Neural cell (in vitro differentiated cells): ENCODE measurements at regions not wholly inside any gene's neighbourhood (a gene's known extent, or its start where the extent isn't known, plus 50 kb on each side); places are given as distances from the start of the nearest gene placed in this dataset.

Experiments used
- H2AFZ ChIP-seq: fragments of 200-600, 300-800 bp; sonication (generic), shearing (Covaris generic); 2 replicates; pipeline ENCODE4 v1.6.0; 2014; ENCODE audit warnings: low read depth, mild to moderate bottlenecking, antibody characterized with exemption, low read length, moderate library complexity
- H3F3A ChIP-seq: fragments of 200-600 bp; shearing (Covaris generic); 2 replicates; pipeline ENCODE4 v1.6.1; 2016; ENCODE audit warnings: mild to moderate bottlenecking, moderate library complexity, mixed read lengths, antibody characterized with exemption, low read length; ENCODE audit not compliant: insufficient read depth, poor library complexity, severe bottlenecking
- H3K27ac ChIP-seq: fragments of 200-600, 300-800 bp; sonication (generic), shearing (Covaris generic); 2 replicates; pipeline ENCODE4 v1.5.1; 2014; ENCODE audit warnings: mild to moderate bottlenecking, low read length, moderate library complexity
- H3K27me3 ChIP-seq: fragments of 300-800, 200-600 bp; sonication (generic), shearing (Covaris generic); 2 replicates; pipeline ENCODE4 v1.6.0; 2014; ENCODE audit warnings: mild to moderate bottlenecking, low read depth, low read length, moderate library complexity; ENCODE audit not compliant: insufficient read depth
- H3K36me3 ChIP-seq: fragments of 300-800, 200-600 bp; sonication (generic), shearing (Covaris generic); 2 replicates; pipeline ENCODE4 v1.5.1; 2014; ENCODE audit warnings: mild to moderate bottlenecking, antibody characterized with exemption, low read length, moderate library complexity; ENCODE audit not compliant: insufficient read depth
- H3K4me2 ChIP-seq: fragments of 300-800, 200-600 bp; sonication (generic), shearing (Covaris generic); 2 replicates; pipeline ENCODE4 v1.6.0; 2014; ENCODE audit warnings: mild to moderate bottlenecking, low read length
- H3K4me3 ChIP-seq: fragments of 300-800, 200-600 bp; sonication (generic), shearing (Covaris generic); 2 replicates; pipeline ENCODE4 v1.5.1; 2014; ENCODE audit warnings: mild to moderate bottlenecking, low read length, moderate library complexity
- H3K79me2 ChIP-seq: fragments of 200-600 bp; shearing (Covaris generic); replicated peaks from 2 replicates; pipeline ENCODE4 v1.6.0; 2014; ENCODE audit warnings: mild to moderate bottlenecking, low read length, moderate library complexity; ENCODE audit not compliant: insufficient read depth
- H3K9ac ChIP-seq: fragments of 300-800, 200-600 bp; sonication (generic), shearing (Covaris generic); 2 replicates; pipeline ENCODE4 v1.6.1; 2016; ENCODE audit warnings: mild to moderate bottlenecking, low read length, mixed read lengths
- H3K9me2 ChIP-seq: fragments of 200-600 bp; shearing (Covaris generic); 2 replicates; pipeline ENCODE4 v1.6.1; 2016; ENCODE audit warnings: mild to moderate bottlenecking, low read length, mixed read lengths; ENCODE audit not compliant: insufficient read depth
- H3K9me3 ChIP-seq: fragments of 200-600, 300-800 bp; sonication (generic), shearing (Covaris generic); 2 replicates; pipeline ENCODE4 v1.6.1; 2016; ENCODE audit warnings: mild to moderate bottlenecking, mixed run types, low read length, moderate library complexity, mixed read lengths
- H4K20me1 ChIP-seq: fragments of 200-600 bp; shearing (Covaris generic); 2 replicates; pipeline ENCODE4 v1.6.1; 2016; ENCODE audit warnings: mild to moderate bottlenecking, mixed run types; ENCODE audit not compliant: insufficient read depth
- EP300 ChIP-seq: fragments of 450-650 bp; conservative IDR thresholded peaks from 2 replicates; pipeline ENCODE4 v1.6.1; 2014; ENCODE audit warnings: antibody characterized with exemption, mild to moderate bottlenecking, moderate library complexity; ENCODE audit not compliant: poor library complexity, severe bottlenecking
- EZH2 ChIP-seq: fragments of 200-600, 300-800 bp; shearing (Covaris generic), sonication (generic); IDR thresholded peaks from 2 replicates; pipeline ENCODE4 v1.6.1; 2014; ENCODE audit warnings: antibody characterized with exemption, low read length, borderline replicate concordance, mild to moderate bottlenecking; ENCODE audit not compliant: insufficient read depth, poor library complexity, severe bottlenecking
- MXI1 ChIP-seq: fragments of 450-650 bp; conservative IDR thresholded peaks from 2 replicates; pipeline ENCODE4 v1.6.1; 2014; ENCODE audit warnings: antibody characterized with exemption, mild to moderate bottlenecking; ENCODE audit not compliant: poor library complexity, severe bottlenecking
- POLR2AphosphoS5 ChIP-seq: IDR thresholded peaks from 2 replicates; pipeline ENCODE4 v1.6.1; 2012
- RAD21 ChIP-seq: fragments of 450-650 bp; conservative IDR thresholded peaks from 2 replicates; pipeline ENCODE4 v1.6.1; 2014; ENCODE audit warnings: antibody characterized with exemption, mild to moderate bottlenecking, moderate library complexity
- SMC3 ChIP-seq: fragments of 450-650 bp; conservative IDR thresholded peaks from 2 replicates; pipeline ENCODE4 v1.6.1; 2014; ENCODE audit warnings: antibody characterized with exemption, mild to moderate bottlenecking, moderate library complexity; ENCODE audit not compliant: poor library complexity
- TAF1 ChIP-seq: IDR thresholded peaks from 2 replicates; pipeline ENCODE4 v1.6.1; 2012; ENCODE audit warnings: low read depth
- TF ChIP-seq, protein P1 (sequence below): fragments of 450-650 bp; IDR thresholded peaks from 2 replicates; pipeline ENCODE4 v1.5.1; 2014; ENCODE audit warnings: antibody characterized with exemption, mild to moderate bottlenecking, moderate library complexity; ENCODE audit not compliant: poor library complexity, severe bottlenecking
- TF ChIP-seq, protein P2 (sequence below): IDR thresholded peaks from 2 replicates; pipeline ENCODE4 v1.6.1; 2012; ENCODE audit warnings: borderline replicate concordance

DNA sequence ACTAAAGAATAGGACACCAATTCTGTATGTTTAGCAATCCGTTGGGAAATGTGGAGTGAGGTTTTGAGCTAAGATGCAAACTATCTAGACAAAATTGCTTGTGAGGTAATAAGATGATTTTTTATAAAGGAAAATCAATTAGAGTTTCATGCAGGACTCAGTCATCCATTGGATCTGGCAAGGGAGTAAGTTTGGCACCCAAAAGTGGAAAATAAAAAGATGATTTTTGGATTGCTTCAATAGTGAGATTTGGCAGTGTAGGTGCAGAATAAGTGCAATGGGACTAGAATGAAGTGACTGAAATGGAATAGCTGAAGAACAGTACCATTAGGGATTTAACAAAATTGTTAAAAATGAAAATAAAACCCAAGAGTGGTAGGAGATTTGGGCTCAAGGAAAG lies 290.5 kb upstream of the EPHA5 start:
- Histone ChIP-seq H3K9ac (no peak overlapping the region), H3F3A (no peaks in the 10 kb centered on the region), H4K20me1 (no peaks in the 10 kb centered on the region), H3K4me3 (no peak overlapping the region), H3K9me2 (no peaks in the 10 kb centered on the region), H3K79me2 (no peaks in the 10 kb centered on the region), H3K36me3 (no peaks in the 10 kb centered on the region), H2AFZ (no peak overlapping the region), H3K9me3 (no peaks in the 10 kb centered on the region), H3K27me3 (no peaks in the 10 kb centered on the region), H3K27ac (no peak overlapping the region), H3K4me2 (no peak overlapping the region)
- TF ChIP-seq, protein P1, sequence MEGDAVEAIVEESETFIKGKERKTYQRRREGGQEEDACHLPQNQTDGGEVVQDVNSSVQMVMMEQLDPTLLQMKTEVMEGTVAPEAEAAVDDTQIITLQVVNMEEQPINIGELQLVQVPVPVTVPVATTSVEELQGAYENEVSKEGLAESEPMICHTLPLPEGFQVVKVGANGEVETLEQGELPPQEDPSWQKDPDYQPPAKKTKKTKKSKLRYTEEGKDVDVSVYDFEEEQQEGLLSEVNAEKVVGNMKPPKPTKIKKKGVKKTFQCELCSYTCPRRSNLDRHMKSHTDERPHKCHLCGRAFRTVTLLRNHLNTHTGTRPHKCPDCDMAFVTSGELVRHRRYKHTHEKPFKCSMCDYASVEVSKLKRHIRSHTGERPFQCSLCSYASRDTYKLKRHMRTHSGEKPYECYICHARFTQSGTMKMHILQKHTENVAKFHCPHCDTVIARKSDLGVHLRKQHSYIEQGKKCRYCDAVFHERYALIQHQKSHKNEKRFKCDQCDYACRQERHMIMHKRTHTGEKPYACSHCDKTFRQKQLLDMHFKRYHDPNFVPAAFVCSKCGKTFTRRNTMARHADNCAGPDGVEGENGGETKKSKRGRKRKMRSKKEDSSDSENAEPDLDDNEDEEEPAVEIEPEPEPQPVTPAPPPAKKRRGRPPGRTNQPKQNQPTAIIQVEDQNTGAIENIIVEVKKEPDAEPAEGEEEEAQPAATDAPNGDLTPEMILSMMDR: no peak
- TF ChIP-seq, protein P2, sequence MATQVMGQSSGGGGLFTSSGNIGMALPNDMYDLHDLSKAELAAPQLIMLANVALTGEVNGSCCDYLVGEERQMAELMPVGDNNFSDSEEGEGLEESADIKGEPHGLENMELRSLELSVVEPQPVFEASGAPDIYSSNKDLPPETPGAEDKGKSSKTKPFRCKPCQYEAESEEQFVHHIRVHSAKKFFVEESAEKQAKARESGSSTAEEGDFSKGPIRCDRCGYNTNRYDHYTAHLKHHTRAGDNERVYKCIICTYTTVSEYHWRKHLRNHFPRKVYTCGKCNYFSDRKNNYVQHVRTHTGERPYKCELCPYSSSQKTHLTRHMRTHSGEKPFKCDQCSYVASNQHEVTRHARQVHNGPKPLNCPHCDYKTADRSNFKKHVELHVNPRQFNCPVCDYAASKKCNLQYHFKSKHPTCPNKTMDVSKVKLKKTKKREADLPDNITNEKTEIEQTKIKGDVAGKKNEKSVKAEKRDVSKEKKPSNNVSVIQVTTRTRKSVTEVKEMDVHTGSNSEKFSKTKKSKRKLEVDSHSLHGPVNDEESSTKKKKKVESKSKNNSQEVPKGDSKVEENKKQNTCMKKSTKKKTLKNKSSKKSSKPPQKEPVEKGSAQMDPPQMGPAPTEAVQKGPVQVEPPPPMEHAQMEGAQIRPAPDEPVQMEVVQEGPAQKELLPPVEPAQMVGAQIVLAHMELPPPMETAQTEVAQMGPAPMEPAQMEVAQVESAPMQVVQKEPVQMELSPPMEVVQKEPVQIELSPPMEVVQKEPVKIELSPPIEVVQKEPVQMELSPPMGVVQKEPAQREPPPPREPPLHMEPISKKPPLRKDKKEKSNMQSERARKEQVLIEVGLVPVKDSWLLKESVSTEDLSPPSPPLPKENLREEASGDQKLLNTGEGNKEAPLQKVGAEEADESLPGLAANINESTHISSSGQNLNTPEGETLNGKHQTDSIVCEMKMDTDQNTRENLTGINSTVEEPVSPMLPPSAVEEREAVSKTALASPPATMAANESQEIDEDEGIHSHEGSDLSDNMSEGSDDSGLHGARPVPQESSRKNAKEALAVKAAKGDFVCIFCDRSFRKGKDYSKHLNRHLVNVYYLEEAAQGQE: no peak
- no peak for TF ChIP-seq EZH2
- TF ChIP-seq RAD21: no peak
- no peak for TF ChIP-seq EP300
- no peak for TF ChIP-seq POLR2AphosphoS5
- no peak for TF ChIP-seq MXI1
- TF ChIP-seq TAF1: no peak
- TF ChIP-seq SMC3: no peak

DNA sequence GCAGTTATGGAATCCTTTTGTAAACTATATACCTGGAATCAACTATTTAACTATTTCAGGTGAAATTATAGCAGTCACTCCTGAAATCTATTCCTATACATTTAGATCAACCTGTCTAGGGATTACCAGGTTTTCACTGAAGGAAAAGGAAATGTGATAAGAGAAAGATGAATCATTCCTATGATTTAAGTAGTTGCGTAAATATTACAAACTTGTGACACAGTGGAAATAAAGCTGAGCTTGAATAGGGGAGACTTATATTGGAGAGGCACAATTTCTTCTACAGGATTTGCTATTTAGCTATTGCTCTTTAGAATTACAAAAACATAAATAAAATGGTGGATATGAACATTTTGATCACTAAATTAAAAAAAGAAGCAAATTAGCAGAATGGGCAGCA lies 284.1 kb upstream of the EPHA5 start:
- no peaks in the 10 kb centered on the region for H3K79me2 ChIP-seq
- no peaks in the 10 kb centered on the region for H4K20me1 ChIP-seq
- TF ChIP-seq EP300 (no peak), EZH2 (no peak), MXI1 (no peak), SMC3 (no peak), RAD21 (no peak), POLR2AphosphoS5 (no peak), TAF1 (no peak)
- TF ChIP-seq, protein P1: no peak
- TF ChIP-seq, protein P2: no peak
- H3K4me2 ChIP-seq: no peak overlapping the region
- H3K9me3 ChIP-seq: no peaks in the 10 kb centered on the region
- no peak overlapping the region for H3K9ac ChIP-seq
- H3K27me3 ChIP-seq: no peaks in the 10 kb centered on the region
- no peaks in the 10 kb centered on the region for H3K36me3 ChIP-seq
- no peaks in the 10 kb centered on the region for H3K9me2 ChIP-seq
- no peaks in the 10 kb centered on the region for H3F3A ChIP-seq
- no peak overlapping the region for H3K27ac ChIP-seq
- no peak overlapping the region for H2AFZ ChIP-seq
- no peak overlapping the region for H3K4me3 ChIP-seq
